ENCODE measurements at regions not wholly inside any gene's neighbourhood (a gene's known extent, or its start where the extent isn't known, plus 50 kb on each side); places are given as distances from the start of the nearest gene placed in this dataset.
A peak's percentile ranks its signal among the peaks of the same experiment; 100 is the strongest.

GRCh38 chr3:187920030-187920429, 174.8 kb upstream of the BCL6 start:
- H3K79me2 ChIP-seq (ENCODE audit: insufficient read depth, low read length) = no peaks in the 10 kb centered on the region
- peak in 2 of 3 donors; percentile 42 to 68 for DNase-seq
- Mint-ChIP-seq H3K27me3 (ENCODE audit: low read depth in 3 of 3) (no peaks in the 10 kb centered on the region), H3K27ac (peak overlapping the region; percentile 94 to 98 (median 95)), H3K9me3 (peaks cover 0 to 13% (median 11%) of the 10 kb centered on the region in 7 donors), H3K36me3 (peaks cover 2 to 3% of the 10 kb centered on the region in 2 donors), H3K4me3 (peak overlapping the region in 1 of 2 donors; percentile 63), H3K4me1 (peaks cover 63% of the 10 kb centered on the region)
- peaks cover 0 to 12% of the 10 kb centered on the region in 2 donors for H3K9me3 ChIP-seq (replicated peaks in 1 of 2; ENCODE audit: control insufficient read depth in 1 of 2, insufficient read depth in 1 of 2, low read length in 2 of 2)
- H3K27me3 ChIP-seq (ENCODE audit: control insufficient read depth in 2 of 2, insufficient read depth in 2 of 2, low read length in 2 of 2) = no peaks in the 10 kb centered on the region
- H3K9ac ChIP-seq (ENCODE audit: insufficient read depth, low read length, poor library complexity, severe bottlenecking) = no peak overlapping the region
- WGBS (ENCODE audit: insufficient coverage) = no CpG with 5 or more reads among the region's 1 CpG
- H3K4me3 ChIP-seq (replicated peaks in 1 of 3; ENCODE audit: low read depth in 2 of 3, low read length in 3 of 3) = peak overlapping the region in 1 of 3 experiments; percentile 69
- TF ChIP-seq CTCF (IDR thresholded peaks at IDR 0.05) = no peak
- no peak overlapping the region for H2AFZ ChIP-seq (ENCODE audit: insufficient read depth, low read depth, low read length, poor library complexity, severe bottlenecking)
- H3K36me3 ChIP-seq (replicated peaks in 1 of 2; ENCODE audit: control insufficient read depth in 1 of 2, insufficient read depth in 2 of 2, low read length in 2 of 2) = no peaks in the 10 kb centered on the region
- H3K4me1 ChIP-seq (ENCODE audit: control insufficient read depth in 1 of 2, insufficient read depth in 2 of 2, low read length in 2 of 2) = peaks cover 56 to 61% of the 10 kb centered on the region in 2 donors
- H3K4me2 ChIP-seq (replicated peaks; ENCODE audit: extremely low read depth, low read length, poor library complexity, severe bottlenecking) = peak overlapping the region; percentile 67
- peak overlapping the region; percentile 18 to 94 for H3K27ac ChIP-seq (ENCODE audit: low read depth in 1 of 2, low read length in 2 of 2)
- intact Hi-C loops (cut with micrococcal nuclease) = no loop called here
- H4K20me1 ChIP-seq (ENCODE audit: insufficient read depth, low read length) = no peaks in the 10 kb centered on the region

GRCh38 chr3:187920913-187921312, 175.6 kb upstream of the BCL6 start:
- no peaks in the 10 kb centered on the region for H3K79me2 ChIP-seq (ENCODE audit: insufficient read depth, low read length)
- no peak overlapping the region for H3K4me3 ChIP-seq (replicated peaks in 1 of 3; ENCODE audit: low read depth in 2 of 3, low read length in 3 of 3)
- Mint-ChIP-seq H3K27me3 (ENCODE audit: low read depth in 3 of 3) (no peaks in the 10 kb centered on the region), H3K27ac (peak overlapping the region in 5 of 7 donors; percentile 10 to 95 (median 46)), H3K36me3 (peaks cover 2 to 5% of the 10 kb centered on the region in 2 donors), H3K9me3 (peaks cover 4 to 14% (median 11%) of the 10 kb centered on the region in 7 donors), H3K4me1 (peaks cover 54% of the 10 kb centered on the region), H3K4me3 (no peak overlapping the region)
- 56% methylated on average over 4 of the region's 6 CpGs for WGBS (ENCODE audit: insufficient coverage)
- no peak overlapping the region for H3K9ac ChIP-seq (ENCODE audit: insufficient read depth, low read length, poor library complexity, severe bottlenecking)
- no peak for TF ChIP-seq CTCF (IDR thresholded peaks at IDR 0.05)
- no peak overlapping the region for H3K27ac ChIP-seq (ENCODE audit: low read depth in 1 of 2, low read length in 2 of 2)
- H3K9me3 ChIP-seq (replicated peaks in 1 of 2; ENCODE audit: control insufficient read depth in 1 of 2, insufficient read depth in 1 of 2, low read length in 2 of 2) = peaks cover 0 to 15% of the 10 kb centered on the region in 2 donors
- no peaks in the 10 kb centered on the region for H4K20me1 ChIP-seq (ENCODE audit: insufficient read depth, low read length)
- peaks cover 50 to 52% of the 10 kb centered on the region in 2 donors for H3K4me1 ChIP-seq (ENCODE audit: control insufficient read depth in 1 of 2, insufficient read depth in 2 of 2, low read length in 2 of 2)
- DNase-seq = no peak
- H3K36me3 ChIP-seq (replicated peaks in 1 of 2; ENCODE audit: control insufficient read depth in 1 of 2, insufficient read depth in 2 of 2, low read length in 2 of 2) = no peaks in the 10 kb centered on the region
- intact Hi-C loops (cut with micrococcal nuclease) = no loop called here
- no peak overlapping the region for H2AFZ ChIP-seq (ENCODE audit: insufficient read depth, low read depth, low read length, poor library complexity, severe bottlenecking)
- no peaks in the 10 kb centered on the region for H3K27me3 ChIP-seq (ENCODE audit: control insufficient read depth in 2 of 2, insufficient read depth in 2 of 2, low read length in 2 of 2)
- no peak overlapping the region for H3K4me2 ChIP-seq (replicated peaks; ENCODE audit: extremely low read depth, low read length, poor library complexity, severe bottlenecking)

All from CD14-positive monocyte (primary cell).